SKM-1 (cell line): ENCODE measurements at regions not wholly inside any gene's neighbourhood (a gene's known extent, or its start where the extent isn't known, plus 50 kb on each side); places are given as distances from the start of the nearest gene placed in this dataset.
"Not testable (repeated sequence)": the region's sequence is repeated elsewhere in the genome, so short reads cannot be mapped to it uniquely, and the experiment has no call there.

ENCODE experiments used
- DNase-seq: peaks from one replicate; lab custom pipeline; 2025; ENCODE audit not compliant: unreplicated experiment; lab: John Stamatoyannopoulos, UW

- no peak for DNase-seq
These were observed 99.8 kb downstream of the PJA1 start for GRCh38 chrX:69065451-69065850.

- DNase-seq = no peak
These were observed 101.8 kb downstream of the PJA1 start for GRCh38 chrX:69063486-69063885.

- DNase-seq = no peak
These were observed 102.8 kb downstream of the PJA1 start for GRCh38 chrX:69062493-69062892.

- no peak for DNase-seq
These were observed 104.4 kb downstream of the PJA1 start for GRCh38 chrX:69060631-69061408.

- no peak for DNase-seq
These were observed 110.1 kb downstream of the PJA1 start for GRCh38 chrX:69055193-69055592.

- DNase-seq = not testable (repeated sequence)
These were observed 110.8 kb downstream of the PJA1 start for GRCh38 chrX:69054497-69054896.

- no peak for DNase-seq
These were observed 113.4 kb downstream of the PJA1 start for GRCh38 chrX:69051901-69052300.

GRCh38 chrX:69050051-69050765 is 115.0 kb downstream of the PJA1 start:
- DNase-seq = no peak

- no peak for DNase-seq
These were observed 118.2 kb downstream of the PJA1 start for GRCh38 chrX:69046996-69047490.

- DNase-seq = no peak
These were observed 119.5 kb downstream of the PJA1 start for GRCh38 chrX:69045616-69046345.

- no peak for DNase-seq
These were observed 126.4 kb downstream of the PJA1 start for GRCh38 chrX:69038816-69039215.

GRCh38 chrX:69038188-69038587 is 127.1 kb downstream of the PJA1 start:
- no peak for DNase-seq

- DNase-seq = no peak
These were observed 127.5 kb downstream of the PJA1 start for GRCh38 chrX:69037786-69038185.

GRCh38 chrX:69036674-69037573 is 128.3 kb downstream of the PJA1 start:
- DNase-seq = no peak

GRCh38 chrX:69034451-69034850 is 130.8 kb downstream of the PJA1 start:
- no peak for DNase-seq

GRCh38 chrX:69033936-69034335 is 131.3 kb downstream of the PJA1 start:
- DNase-seq = no peak

GRCh38 chrX:69032601-69033000 is 132.7 kb downstream of the PJA1 start:
- no peak for DNase-seq

- no peak for DNase-seq
These were observed 133.3 kb downstream of the PJA1 start for GRCh38 chrX:69031971-69032391.

- no peak for DNase-seq
These were observed 134.1 kb downstream of the PJA1 start for GRCh38 chrX:69031181-69031580.

- DNase-seq = no peak
These were observed 135.5 kb downstream of the PJA1 start for GRCh38 chrX:69029771-69030170.

GRCh38 chrX:69028761-69029120 is 136.5 kb downstream of the PJA1 start:
- no peak for DNase-seq
